ENCODE measurements at regions not wholly inside any gene's neighbourhood (a gene's known extent, or its start where the extent isn't known, plus 50 kb on each side); places are given as distances from the start of the nearest gene placed in this dataset.

- H3K27ac ChIP-seq, result no peak overlapping the region
- TF ChIP-seq CTCF (conservative IDR thresholded peaks at IDR 0.05), result no peak
- TF ChIP-seq ZFX (IDR thresholded peaks at IDR 0.05), result no peak
Observed at GRCh38 chr3:25029820-25030219, 398.2 kb upstream of the RARB start.

- no peak overlapping the region for H3K27ac ChIP-seq
Observed at GRCh38 chr3:25032344-25032743, 395.7 kb upstream of the RARB start.

GRCh38 chr3:25033407-25034029, 394.5 kb upstream of the RARB start:
- TF ChIP-seq ZFX (IDR thresholded peaks at IDR 0.05), result no peak
- TF ChIP-seq CTCF (conservative IDR thresholded peaks at IDR 0.05), result peak; percentile 81
- H3K27ac ChIP-seq, result no peak overlapping the region

More at GRCh38 chr3:25032344-25032743, 395.7 kb upstream of the RARB start:
- TF ChIP-seq ZFX (IDR thresholded peaks at IDR 0.05), result no peak
- no peak for TF ChIP-seq CTCF (conservative IDR thresholded peaks at IDR 0.05)

GRCh38 chr3:25035526-25035925, 392.5 kb upstream of the RARB start:
- no peak overlapping the region for H3K27ac ChIP-seq
- TF ChIP-seq ZFX (IDR thresholded peaks at IDR 0.05), result no peak
- TF ChIP-seq CTCF (conservative IDR thresholded peaks at IDR 0.05), result no peak

- TF ChIP-seq CTCF (conservative IDR thresholded peaks at IDR 0.05), result no peak
- no peak for TF ChIP-seq ZFX (IDR thresholded peaks at IDR 0.05)
- H3K27ac ChIP-seq, result no peak overlapping the region
Observed at GRCh38 chr3:25036633-25037032, 391.4 kb upstream of the RARB start.

- no peak overlapping the region for H3K27ac ChIP-seq
- TF ChIP-seq CTCF (conservative IDR thresholded peaks at IDR 0.05) (no peak), ZFX (IDR thresholded peaks at IDR 0.05) (no peak)
Observed at GRCh38 chr3:25037049-25037547, 391.0 kb upstream of the RARB start.

- no peak overlapping the region for H3K27ac ChIP-seq
- no peak for TF ChIP-seq ZFX (IDR thresholded peaks at IDR 0.05)
Observed at GRCh38 chr3:25038271-25038670, 389.8 kb upstream of the RARB start.

DNA sequence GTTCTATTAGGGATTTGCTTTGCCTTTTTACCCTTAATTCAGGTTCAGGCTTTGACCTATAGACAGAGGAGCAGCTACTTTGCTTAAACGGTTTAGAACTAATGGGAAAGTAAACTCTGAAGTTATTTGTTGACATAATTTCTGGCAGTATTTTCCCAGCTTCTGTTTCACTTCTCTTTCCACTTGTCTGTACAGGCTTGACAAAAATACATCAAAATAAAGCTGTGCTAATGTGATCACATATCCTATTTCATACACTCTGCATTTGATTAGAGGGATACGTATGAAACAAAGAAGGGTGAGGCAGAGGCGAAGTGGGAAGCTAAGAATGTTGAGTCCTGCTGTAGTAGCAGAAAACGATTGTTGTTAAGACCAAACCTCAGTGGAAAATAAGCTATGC, 389.1 kb upstream of the RARB start:
- TF ChIP-seq ZFX (IDR thresholded peaks at IDR 0.05), result no peak
- no peak for TF ChIP-seq CTCF (conservative IDR thresholded peaks at IDR 0.05)
- no peak overlapping the region for H3K27ac ChIP-seq

All from C4-2B (cell line).